GM19035 (cell line): ENCODE measurements at regions not wholly inside any gene's neighbourhood (a gene's known extent, or its start where the extent isn't known, plus 50 kb on each side); places are given as distances from the start of the nearest gene placed in this dataset.
A peak's percentile ranks its signal among the peaks of the same experiment; 100 is the strongest.
"Not testable (repeated sequence)": the region's sequence is repeated elsewhere in the genome, so short reads cannot be mapped to it uniquely, and the experiment has no call there.

Experiments
- ATAC-seq: cut with Tn5 transposase; IDR thresholded peaks from one replicate; pipeline ENCODE4 v1.9.1; 2021; ENCODE audit not compliant: unreplicated experiment

DNA sequence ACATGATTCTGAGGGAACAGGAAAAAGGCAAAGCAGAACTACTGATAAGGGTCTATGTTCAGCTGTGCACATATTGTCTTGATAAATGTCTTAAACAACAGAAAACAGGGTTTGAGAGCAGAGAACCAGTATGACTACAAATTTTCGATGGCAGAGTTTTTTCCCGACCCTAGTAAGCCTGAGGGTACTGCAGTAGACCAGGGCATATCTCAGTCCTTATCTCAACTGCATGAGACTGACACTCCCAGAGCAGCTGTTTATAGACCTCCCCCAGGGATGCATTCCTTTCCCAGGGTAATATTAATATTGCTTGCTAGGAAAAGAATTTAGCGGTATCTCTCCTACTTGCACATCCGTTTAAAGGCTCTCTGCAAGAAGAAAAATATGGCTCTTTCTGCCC lies 1176.8 kb upstream of the ADGRB3 start:
- ATAC-seq: no peak

DNA sequence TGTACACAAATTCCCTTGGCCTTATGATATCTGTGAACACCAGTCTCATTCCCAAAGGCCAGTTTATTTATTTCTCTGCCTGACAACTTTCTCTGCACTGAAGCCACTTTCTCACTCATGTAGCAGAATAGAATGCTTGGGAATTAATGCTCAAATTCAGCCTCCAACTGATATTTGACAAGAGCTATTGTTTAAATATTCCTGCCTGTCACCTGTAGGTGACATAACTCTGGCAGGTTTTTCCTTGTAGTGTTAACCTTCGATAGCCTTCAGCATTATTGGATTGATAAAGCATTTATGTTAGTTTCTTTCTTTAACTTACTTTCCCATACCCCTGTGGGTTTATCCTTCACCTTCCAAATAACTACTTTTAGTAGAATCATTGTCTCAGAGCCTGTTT lies 1183.2 kb upstream of the ADGRB3 start:
- ATAC-seq: no peak

DNA sequence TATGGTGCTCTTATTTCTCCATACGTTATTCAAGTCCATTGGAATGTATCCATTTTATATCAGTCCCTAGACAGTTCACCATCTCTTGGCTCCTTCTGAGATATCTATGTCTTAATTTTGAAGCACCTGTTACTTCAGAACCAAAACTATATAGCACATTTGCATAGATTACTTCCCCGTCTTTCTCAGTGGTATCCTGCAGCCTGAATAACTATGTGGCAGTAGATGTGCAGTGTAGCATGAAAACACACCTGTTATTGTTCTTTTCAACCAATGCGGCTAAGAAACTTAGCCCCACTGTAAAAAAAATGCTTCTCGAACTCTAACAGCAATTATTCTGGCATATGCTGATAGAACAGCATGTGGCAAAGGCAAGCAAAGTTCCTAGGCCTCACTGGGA lies 1184.4 kb upstream of the ADGRB3 start:
- ATAC-seq: peak; percentile 70

DNA sequence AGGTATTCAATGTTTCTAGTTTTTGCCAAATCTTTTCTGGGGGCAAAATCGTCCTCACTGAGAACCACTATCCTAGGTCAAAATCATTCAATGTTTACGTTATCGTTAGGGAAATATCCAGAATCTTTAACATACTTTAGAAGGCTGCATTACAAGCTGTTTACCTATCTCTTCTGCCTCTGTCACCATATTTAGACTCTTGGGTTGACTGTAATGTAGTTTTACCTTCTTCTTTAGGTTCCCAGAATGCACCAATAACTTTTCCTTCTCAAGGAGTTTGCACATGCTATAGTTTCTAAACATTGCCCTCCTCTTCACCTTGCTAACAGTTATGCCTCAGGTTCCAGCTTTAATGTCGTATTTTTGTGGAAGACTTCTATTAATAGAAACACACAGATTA lies 1185.5 kb upstream of the ADGRB3 start:
- ATAC-seq: no peak

DNA sequence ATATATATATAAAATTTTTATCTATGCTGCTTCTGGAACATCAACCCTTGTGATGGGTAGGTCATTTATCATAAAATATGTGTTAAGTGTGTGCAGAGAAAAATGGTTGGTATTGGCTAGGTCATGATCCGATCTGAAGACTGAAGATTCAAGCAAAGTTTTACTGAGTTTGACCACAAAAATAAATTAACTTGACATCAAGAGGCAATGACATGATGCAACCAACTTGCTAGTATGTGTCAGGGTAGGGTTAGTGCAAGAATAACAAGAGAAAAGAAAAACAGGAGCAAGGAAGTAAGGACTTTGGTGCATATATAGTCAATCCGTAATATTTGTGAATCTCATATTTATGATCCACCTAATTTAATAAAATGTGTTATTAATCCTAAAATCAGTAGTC lies 1202.0 kb upstream of the ADGRB3 start:
- no peak for ATAC-seq

DNA sequence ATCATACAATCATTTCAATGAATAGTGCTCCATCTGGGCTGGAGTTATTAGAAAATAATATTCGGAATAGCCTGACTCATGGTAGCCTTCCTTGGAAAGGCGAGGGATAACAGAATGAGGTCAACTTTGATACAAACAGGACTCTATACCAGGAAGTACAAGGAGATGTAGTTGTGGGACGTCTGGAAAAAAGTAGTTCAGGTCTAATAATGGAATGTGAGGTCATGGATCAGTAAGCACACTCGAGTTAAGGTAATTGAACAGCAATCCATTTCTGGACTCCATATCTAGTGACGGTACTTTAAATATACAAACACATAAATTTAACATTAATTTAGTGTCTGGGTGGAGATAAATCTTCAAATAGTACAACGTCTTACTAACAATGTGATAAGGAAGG lies 1204.0 kb upstream of the ADGRB3 start:
- ATAC-seq: no peak

DNA sequence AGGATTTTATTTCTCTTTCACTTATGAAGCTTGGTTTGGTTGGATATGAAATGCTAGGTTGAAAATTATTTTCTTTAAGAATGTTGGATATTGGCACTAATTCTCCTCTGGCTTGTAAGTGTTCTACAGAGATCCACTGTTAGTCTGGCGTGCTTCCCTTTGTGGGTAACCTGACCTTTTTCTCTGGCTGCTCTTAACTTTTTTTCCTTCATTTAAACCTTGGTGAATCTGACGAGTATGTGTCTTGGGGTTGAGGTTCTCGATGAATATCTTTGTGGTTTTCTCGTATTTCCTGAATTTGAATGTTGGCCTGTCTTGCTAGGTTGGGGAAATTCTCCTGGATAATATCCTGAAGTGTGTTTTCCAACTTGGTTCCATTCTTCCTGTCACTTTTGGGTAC lies 1208.4 kb upstream of the ADGRB3 start:
- not testable (repeated sequence) for ATAC-seq

DNA sequence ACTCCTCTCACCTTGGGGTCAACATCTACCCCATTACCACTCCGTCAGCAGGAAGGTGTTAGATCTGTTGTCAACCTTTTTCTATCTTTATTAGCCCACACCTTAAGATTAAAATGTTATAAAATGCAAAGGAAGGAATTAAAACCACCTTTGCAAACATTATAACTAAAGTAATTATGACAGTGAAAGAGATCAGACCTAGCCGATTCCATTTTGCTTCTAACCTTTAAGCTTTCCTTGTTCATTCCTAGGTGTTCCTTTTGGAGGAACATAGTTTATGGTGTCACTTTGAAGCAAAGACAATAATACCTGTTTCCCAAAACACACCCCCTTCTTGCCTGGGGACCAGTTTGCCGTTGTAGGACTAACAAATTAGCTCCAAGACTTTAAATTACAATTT lies 1223.0 kb upstream of the ADGRB3 start:
- ATAC-seq: no peak

DNA sequence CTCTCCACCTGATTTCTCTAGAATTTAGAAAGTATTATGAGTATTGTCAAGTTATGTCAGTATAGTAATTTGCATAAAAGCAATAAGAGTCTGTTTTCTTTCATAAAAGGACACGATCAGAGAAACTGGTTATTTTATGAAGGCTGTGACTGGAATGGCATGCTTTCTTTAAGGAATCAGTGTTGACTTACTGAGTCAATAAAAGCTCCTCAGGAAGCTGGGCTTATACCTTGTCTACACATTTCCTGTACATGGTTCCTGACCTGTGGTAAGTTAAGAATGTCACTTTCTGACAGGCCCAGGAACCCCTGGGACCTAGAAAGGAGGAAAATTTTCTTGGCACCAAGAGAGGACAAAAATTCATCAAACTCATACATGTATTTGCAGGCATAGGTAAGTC lies 1224.0 kb upstream of the ADGRB3 start:
- ATAC-seq: no peak

DNA sequence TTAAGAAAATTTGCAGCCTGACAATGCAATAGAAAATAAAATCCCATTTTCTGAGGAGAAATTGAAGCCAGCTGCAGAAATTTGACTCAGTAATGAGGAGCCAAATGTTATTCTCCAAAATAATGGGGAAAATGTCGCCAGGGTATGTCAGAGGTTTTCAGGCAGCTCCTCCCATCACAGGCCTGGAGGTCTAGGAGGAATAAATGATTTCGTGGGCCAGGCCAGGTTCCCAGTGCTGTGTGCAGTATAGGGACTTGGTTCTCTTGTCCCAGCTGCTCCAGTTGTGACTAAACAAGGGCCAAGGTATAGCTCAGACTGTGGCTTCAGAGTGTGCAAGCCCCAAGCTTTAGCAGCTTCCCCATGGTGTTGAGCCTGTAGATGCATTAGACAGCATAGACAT lies 1240.8 kb upstream of the ADGRB3 start:
- ATAC-seq: no peak

DNA sequence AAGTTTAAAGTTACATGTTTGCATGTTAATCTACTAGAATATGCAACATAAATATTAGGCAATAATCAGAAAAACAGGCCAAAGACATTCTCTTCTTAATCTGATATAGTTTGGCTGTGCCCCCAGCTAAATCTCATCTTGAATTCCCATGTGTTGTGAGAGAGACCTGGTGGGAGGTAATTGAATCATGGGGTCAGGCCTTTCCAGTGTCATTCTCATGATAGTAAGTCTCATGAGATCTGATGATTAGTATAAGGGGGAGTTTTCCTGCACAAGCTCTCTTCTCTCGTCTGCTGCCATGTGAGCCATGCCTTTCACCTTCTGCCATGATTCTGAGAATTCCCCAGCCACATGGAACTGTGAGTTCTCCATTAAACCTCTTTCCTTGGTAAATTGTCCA lies 1241.7 kb upstream of the ADGRB3 start:
- no peak for ATAC-seq

DNA sequence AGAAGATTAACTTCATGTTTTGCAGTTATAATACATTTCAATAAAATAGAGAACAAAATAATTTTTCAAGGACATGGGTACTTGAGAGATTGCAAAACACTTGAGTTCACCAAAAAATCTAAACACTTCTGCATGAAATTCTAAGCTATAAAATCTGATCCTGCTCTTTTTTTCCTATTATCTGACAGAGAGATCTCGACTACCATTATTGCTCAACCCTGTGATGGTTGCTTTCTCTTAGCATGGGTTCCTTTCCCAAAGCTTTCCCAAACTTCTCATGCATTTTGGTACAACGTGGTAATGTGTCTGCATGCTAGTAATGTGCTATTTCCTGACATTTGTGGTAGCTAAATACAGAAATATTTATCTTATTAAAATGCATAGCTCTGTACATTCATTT lies 1243.1 kb upstream of the ADGRB3 start:
- no peak for ATAC-seq

DNA sequence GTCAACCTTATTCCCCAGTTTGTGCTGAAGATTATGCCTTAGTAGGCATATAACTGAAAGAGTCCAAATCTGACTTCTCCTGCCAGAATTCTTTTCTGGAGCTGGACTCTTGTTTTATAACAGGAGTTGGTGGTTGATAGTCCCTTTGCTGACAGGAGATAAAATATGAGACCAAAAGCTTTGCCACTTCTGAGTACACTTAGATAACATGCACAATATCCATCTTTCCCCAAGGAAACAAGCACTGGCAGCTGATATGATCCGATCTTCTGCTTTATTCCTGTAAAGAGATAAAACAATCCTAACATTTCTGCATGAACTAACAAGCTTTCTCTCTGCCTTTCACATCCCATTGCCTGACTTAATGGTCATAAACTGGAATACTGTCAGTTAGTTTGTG lies 1265.4 kb upstream of the ADGRB3 start:
- ATAC-seq: no peak

DNA sequence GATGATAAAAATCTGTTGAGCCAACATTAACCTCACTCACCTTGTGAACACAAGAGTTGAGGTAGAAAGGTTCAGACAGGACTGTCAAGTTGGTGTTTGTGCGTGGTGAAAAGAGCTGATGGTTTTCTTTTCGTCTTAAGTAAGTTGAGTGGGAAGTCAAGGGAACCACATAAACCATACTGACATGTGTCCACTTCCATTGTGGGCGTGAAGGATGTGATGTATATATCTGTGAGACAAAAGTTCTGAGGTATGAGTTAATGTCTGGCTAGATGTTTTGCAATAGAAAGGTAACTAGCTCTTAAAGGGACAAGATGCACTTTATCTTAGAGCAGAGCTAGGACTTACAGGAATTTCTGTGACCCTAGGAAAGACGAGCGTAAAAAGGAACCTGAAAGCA lies 1272.1 kb upstream of the ADGRB3 start:
- ATAC-seq: no peak

DNA sequence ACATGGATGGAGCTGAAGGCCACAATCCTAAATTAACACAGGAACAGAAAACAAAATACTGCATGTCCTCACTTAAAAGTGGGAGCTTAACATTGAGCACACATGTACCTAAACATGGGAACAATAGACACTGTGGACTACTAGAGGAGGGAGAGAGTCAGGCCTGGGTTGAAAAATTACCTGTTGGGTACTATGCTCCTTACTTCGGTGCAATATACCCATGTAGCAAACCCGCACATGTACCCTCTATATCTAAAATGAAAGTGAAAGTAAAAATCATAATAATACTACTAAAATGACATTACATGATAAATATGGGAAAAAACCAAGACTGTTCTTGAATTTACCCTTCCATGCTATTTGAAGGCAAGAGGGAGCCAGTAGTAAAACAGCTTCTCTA lies 1273.8 kb upstream of the ADGRB3 start:
- ATAC-seq: no peak

DNA sequence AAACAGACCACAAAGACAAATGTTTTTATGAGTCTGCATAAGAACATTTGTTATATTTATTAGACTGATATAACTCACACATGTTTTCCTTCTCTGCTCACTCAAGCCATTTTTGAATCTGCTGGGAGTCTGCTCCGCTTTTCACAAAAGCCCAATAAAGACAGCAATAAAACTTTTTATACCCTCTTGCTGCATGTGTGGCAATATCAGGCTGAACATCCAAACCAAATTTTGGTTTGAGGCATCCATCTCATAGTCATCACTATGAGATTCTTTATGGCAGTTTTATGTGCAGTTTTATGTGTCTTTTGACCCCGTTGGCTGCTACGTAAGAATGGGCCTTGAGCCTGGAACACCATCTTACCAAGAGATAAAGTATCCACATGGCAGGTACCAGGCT lies 1276.8 kb upstream of the ADGRB3 start:
- no peak for ATAC-seq

DNA sequence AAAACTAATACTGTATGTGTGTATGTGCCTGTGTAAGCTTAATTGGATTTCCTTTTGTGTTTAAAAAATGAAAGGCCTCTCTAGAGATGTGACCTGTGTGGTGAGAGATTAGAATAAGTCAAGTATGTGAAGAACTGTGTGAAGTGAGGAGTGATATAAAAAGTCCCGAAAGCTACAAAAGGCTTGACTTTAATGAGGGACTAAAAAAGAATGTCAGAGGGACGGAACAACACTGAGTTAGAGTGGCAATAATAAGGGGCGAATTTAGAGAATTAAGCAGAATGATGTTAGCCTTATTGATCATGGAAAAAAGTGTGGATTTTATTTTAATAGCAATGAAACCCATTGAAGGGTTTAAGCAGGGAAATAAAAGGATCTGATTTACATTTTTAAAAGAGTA lies 1281.2 kb upstream of the ADGRB3 start:
- ATAC-seq: no peak

DNA sequence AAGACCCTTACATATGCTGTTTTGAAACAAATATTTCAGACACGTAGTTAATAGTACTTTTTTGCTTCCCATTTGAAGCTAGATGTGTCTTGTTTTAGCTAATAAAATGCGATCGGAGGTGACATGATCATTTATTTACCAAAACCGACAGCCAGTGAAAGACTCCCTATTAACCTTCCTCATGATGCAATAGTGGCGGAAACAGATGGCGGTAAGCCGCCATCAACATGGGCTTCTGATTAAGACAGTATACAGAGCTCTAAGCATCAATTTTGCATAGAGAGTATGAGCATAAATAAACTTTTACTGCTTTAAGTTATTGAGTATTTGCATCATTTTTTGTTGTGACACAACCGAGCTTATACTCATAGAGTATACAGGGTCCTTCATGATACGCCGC lies 1282.4 kb upstream of the ADGRB3 start:
- no peak for ATAC-seq

DNA sequence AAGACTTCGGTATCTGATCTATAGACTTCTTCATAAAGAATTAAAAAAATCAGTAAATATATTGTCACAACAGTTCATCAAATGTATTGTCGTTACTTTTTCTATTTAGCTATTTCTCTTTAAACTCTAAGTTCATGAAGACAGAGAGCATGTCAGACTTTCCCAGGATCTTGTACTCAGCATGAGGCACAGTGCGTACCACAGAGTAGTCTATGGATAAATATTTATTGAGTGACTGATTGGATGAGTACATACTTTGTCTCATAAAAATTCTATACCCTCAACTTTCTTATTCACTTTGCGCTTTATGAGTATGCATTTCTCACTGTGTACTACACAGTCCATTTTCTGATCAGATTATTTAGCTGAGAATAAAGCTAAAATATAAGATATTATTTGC lies 1284.4 kb upstream of the ADGRB3 start:
- ATAC-seq: no peak

DNA sequence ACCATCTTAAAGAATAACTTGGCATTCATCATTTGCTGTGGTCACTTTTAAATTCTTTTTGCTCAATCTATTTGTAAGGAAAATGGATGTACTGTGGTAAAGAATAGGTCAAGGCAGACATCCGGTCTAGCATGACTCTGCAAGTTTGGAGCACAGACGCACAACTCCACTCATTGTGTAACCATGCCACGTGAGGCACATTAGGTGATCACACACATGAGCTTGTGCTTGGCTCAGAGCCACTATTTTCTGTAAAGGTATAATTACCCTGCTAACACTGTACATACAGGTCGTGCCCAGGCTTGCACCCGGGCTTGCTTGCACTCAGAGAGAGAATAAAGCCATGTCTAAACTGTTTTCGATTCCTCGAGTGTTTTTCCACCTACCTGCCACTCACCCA lies 1289.1 kb upstream of the ADGRB3 start:
- ATAC-seq: no peak

DNA sequence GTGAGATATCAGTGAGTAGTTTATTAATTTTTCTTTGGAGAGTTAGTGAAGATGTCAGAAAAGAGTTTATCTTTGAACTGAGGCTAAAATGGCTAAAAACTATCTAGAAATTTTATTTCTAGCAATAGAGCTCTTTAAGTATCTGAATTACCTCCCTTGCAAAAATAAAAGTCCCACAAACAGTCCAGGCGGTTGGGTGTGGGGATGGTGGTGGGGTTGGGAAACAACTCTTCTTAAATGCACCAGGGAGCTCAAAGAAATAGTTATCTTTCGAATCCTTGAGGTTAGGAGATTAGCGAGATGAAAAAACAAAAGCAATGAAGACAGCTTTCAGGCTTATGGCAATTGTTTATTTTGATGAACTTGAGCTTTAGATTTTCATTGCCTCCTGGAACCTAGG lies 1299.1 kb upstream of the ADGRB3 start:
- no peak for ATAC-seq

DNA sequence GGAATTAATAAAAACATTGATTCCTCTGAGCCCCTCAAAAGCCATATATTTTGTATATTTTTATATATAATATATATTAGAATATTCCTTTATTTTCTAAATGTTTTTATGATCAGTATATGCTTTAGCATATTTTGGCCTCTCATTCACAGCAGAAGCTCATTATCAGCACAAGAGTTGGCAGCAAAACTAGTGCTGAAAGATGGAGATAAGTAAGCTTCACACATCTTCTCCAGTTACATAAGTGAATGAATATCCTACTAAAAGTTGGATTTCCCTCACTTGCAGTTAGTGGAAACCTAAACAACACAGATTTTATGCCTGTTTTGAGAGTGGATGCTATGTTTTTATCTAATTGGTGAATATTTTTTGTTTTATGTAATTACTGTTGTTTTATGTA lies 1303.8 kb upstream of the ADGRB3 start:
- ATAC-seq: no peak

DNA sequence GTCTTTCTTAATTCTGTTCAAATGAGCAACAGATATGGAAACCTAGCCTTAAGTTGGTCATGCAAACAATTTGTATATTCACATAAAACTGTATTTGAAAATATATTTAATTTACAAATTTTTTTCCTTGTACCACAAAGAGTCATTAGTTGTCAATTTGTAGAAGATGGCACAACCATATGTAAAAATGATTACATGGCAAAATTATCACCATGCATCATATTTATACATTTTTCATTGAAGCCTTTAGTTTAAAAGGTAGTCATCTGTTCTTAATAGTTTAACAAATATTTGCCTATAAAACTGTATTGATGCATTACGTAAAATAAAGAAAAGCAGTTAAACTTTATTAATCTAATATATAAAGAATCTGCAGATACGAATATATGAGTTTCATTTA lies 1306.8 kb upstream of the ADGRB3 start:
- ATAC-seq: no peak

DNA sequence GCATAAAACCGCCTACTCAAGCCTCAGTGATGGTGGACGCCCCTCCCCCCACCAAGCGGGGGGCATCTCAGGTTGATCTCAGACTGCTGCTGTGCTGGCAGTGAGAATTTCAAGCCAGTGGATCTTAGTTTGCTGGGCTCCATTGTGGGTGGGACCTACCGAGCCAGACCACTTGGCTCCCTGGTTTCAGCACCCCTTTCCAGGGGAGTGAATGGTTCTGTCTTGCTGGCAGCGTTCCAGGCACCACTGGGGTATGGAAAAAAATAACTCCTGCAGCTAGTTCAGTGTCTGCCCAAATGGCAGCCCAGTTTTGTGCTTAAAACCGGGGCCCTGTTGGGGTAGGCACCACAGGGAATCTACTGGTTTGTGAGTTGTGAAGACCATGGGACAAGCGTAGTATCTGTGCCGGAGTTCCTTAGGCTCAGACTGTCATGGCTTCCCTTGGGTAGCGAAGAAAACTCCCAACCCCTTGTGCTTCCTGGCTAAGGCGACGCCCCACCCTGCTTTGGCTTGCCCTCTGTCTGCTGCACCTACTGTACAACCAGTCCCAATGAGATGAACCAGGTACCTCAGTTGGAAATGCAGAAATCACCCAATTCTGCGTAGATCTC lies 1334.5 kb upstream of the ADGRB3 start:
- ATAC-seq: no peak
